Sigmoid colon (tissue), 6 donors: ENCODE measurements at regions not wholly inside any gene's neighbourhood (a gene's known extent, or its start where the extent isn't known, plus 50 kb on each side); places are given as distances from the start of the nearest gene placed in this dataset.

ENCODE experiments used
- DNase-seq: peaks from one replicate; pipeline ENCODE4 v3.0.0-alpha.2; 2019
- H3K27ac ChIP-seq, 4 donors: fragments of 200-600 bp; sonication (generic); one replicate each; pipeline ENCODE4 v1.5.1; 2016 to 2019; ENCODE audit warnings: mild to moderate bottlenecking in 1 of 4
- H3K27me3 ChIP-seq, 3 donors: fragments of 200-600 bp; sonication (generic); one replicate each; pipeline ENCODE4 v1.5.1; 2019; ENCODE audit warnings: mild to moderate bottlenecking in 1 of 3
- H3K36me3 ChIP-seq, 4 donors: fragments of 200-600 bp; sonication (generic); one replicate each; pipeline ENCODE4 v1.5.1; 2016 to 2019
- H3K4me1 ChIP-seq, 4 donors: fragments of 200-600 bp; sonication (generic); one replicate each; pipeline ENCODE4 v1.5.1; 2017 to 2019
- H3K4me3 ChIP-seq, 4 donors: fragments of 200-600 bp; sonication (generic); one replicate each; pipeline ENCODE4 v1.5.1; 2017 to 2019; ENCODE audit warnings: mild to moderate bottlenecking in 2 of 4, moderate library complexity in 1 of 4
- H3K9me3 ChIP-seq, 4 donors: fragments of 200-600 bp in 3 of 4; sonication (generic) in 3 of 4; one replicate each; pipeline versions ENCODE4 v1.5.1 to v1.6.1; 2013 to 2019
- CTCF ChIP-seq, 4 experiments: fragments of 450-650 bp in 3 of 4; fragments of 200-600 bp in 1 of 4; IDR thresholded peaks; one replicate each; pipeline ENCODE4 v1.5.1; 2016 to 2019; ENCODE audit warnings: antibody characterized with exemption in 4 of 4, mild to moderate bottlenecking in 3 of 4, moderate library complexity in 2 of 4
- EP300 ChIP-seq, 4 donors: sonication (generic); formaldehyde crosslinking; IDR thresholded peaks; one replicate each; pipeline ENCODE4 v1.6.1; 2017; ENCODE audit warnings: antibody characterized with exemption in 4 of 4
- POLR2A ChIP-seq, 2 donors: fragments of 450-650 bp; IDR thresholded peaks; one replicate each; pipeline ENCODE4 v1.6.1; 2016; ENCODE audit warnings: antibody characterized with exemption in 2 of 2, mild to moderate bottlenecking in 2 of 2, moderate library complexity in 2 of 2
- POLR2AphosphoS5 ChIP-seq, 4 donors: sonication (generic); formaldehyde crosslinking; IDR thresholded peaks; one replicate each; pipeline ENCODE4 v1.6.1; 2017; ENCODE audit warnings: antibody characterized with exemption in 4 of 4
- WGBS, 2 donors: extraction: QIAGEN DNeasy Blood & Tissue Kit; methylation state at CpG; one replicate each; pipeline ENCODE4 v1.1.7; 2013; 5-methylcytosine and 5-hydroxymethylcytosine counted together
- intact Hi-C: fragments of 100-400 bp; cut with DNase I; formaldehyde crosslinking; loops from one replicate; pipeline ENCODE4 v1.15.1; 2023
- donor health status: healthy with polysubstance abuse.
- donor health status: healthy.

- Histone ChIP-seq H3K9me3 (no peaks in the 10 kb centered on the region), H3K4me3 (no peak overlapping the region), H3K4me1 (no peaks in the 10 kb centered on the region), H3K36me3 (no peaks in the 10 kb centered on the region), H3K27ac (no peak overlapping the region), H3K27me3 (no peaks in the 10 kb centered on the region)
- 16 to 51% methylated on average over 1 of the region's 1 CpG for WGBS, 2 donors
- intact Hi-C loops = no loop called here
- DNase-seq = no peak
- TF ChIP-seq CTCF (IDR thresholded peaks at IDR 0.05) (no peak), EP300 (IDR thresholded peaks at IDR 0.05) (no peak), POLR2AphosphoS5 (IDR thresholded peaks at IDR 0.05) (no peak), POLR2A (IDR thresholded peaks at IDR 0.05) (no peak)
These were observed 403.7 kb upstream of the SPRED2 start for GRCh38 chr2:65835975-65836549.

- no peak overlapping the region for H3K27ac ChIP-seq
- intact Hi-C loops = no loop called here
- no peaks in the 10 kb centered on the region for H3K36me3 ChIP-seq
- no peaks in the 10 kb centered on the region for H3K4me1 ChIP-seq
- no peak for DNase-seq
- WGBS, 2 donors = 77 to 84% methylated on average over 7 of the region's 7 CpGs
- no peaks in the 10 kb centered on the region for H3K27me3 ChIP-seq
- no peaks in the 10 kb centered on the region for H3K9me3 ChIP-seq
- TF ChIP-seq POLR2A (IDR thresholded peaks at IDR 0.05) = no peak
- no peak for TF ChIP-seq POLR2AphosphoS5 (IDR thresholded peaks at IDR 0.05)
- no peak overlapping the region for H3K4me3 ChIP-seq
These were observed 402.5 kb upstream of the SPRED2 start for GRCh38 chr2:65834771-65835475.

GRCh38 chr2:65834062-65834461, 401.7 kb upstream of the SPRED2 start:
- Histone ChIP-seq H3K4me3 (no peak overlapping the region), H3K27me3 (no peaks in the 10 kb centered on the region), H3K4me1 (no peaks in the 10 kb centered on the region), H3K9me3 (no peaks in the 10 kb centered on the region), H3K36me3 (no peaks in the 10 kb centered on the region), H3K27ac (no peak overlapping the region)
- 70 to 77% methylated on average over 6 of the region's 6 CpGs for WGBS, 2 donors
- intact Hi-C loops = no loop called here
- DNase-seq = no peak
- no peak for TF ChIP-seq POLR2AphosphoS5 (IDR thresholded peaks at IDR 0.05)
- TF ChIP-seq CTCF (IDR thresholded peaks at IDR 0.05) = no peak
- no peak for TF ChIP-seq EP300 (IDR thresholded peaks at IDR 0.05)
- TF ChIP-seq POLR2A (IDR thresholded peaks at IDR 0.05) = no peak

- no peaks in the 10 kb centered on the region for H3K4me1 ChIP-seq
- DNase-seq = no peak
- no peaks in the 10 kb centered on the region for H3K36me3 ChIP-seq
- H3K9me3 ChIP-seq = no peaks in the 10 kb centered on the region
- no peaks in the 10 kb centered on the region for H3K27me3 ChIP-seq
- WGBS, 2 donors = 49 to 79% methylated on average over 1 of the region's 1 CpG
- no peak overlapping the region for H3K4me3 ChIP-seq
- TF ChIP-seq POLR2A (IDR thresholded peaks at IDR 0.05) = no peak
- TF ChIP-seq CTCF (IDR thresholded peaks at IDR 0.05) = no peak
- no peak for TF ChIP-seq POLR2AphosphoS5 (IDR thresholded peaks at IDR 0.05)
- no peak for TF ChIP-seq EP300 (IDR thresholded peaks at IDR 0.05)
- H3K27ac ChIP-seq = no peak overlapping the region
- intact Hi-C loops = no loop called here
These were observed 399.1 kb upstream of the SPRED2 start for GRCh38 chr2:65831509-65831908.

GRCh38 chr2:65826567-65826966, 394.2 kb upstream of the SPRED2 start:
- TF ChIP-seq EP300 (IDR thresholded peaks at IDR 0.05) (no peak), CTCF (IDR thresholded peaks at IDR 0.05) (no peak), POLR2AphosphoS5 (IDR thresholded peaks at IDR 0.05) (no peak), POLR2A (IDR thresholded peaks at IDR 0.05) (no peak)
- Histone ChIP-seq H3K36me3 (no peaks in the 10 kb centered on the region), H3K9me3 (peaks cover 0 to 3% (median 0%) of the 10 kb centered on the region in 4 donors), H3K27ac (no peak overlapping the region), H3K4me1 (no peaks in the 10 kb centered on the region), H3K27me3 (no peaks in the 10 kb centered on the region), H3K4me3 (no peak overlapping the region)
- DNase-seq = no peak
- 67% methylated on average over 1 of the region's 1 CpG for WGBS, 2 donors
- intact Hi-C loops = no loop called here
